Sigmoid colon (tissue), 6 donors: ENCODE measurements at regions not wholly inside any gene's neighbourhood (a gene's known extent, or its start where the extent isn't known, plus 50 kb on each side); places are given as distances from the start of the nearest gene placed in this dataset.

Experiments used
- DNase-seq: peaks from one replicate; pipeline ENCODE4 v3.0.0-alpha.2; 2019
- H3K27ac ChIP-seq, 4 donors: fragments of 200-600 bp; sonication (generic); one replicate each; pipeline ENCODE4 v1.5.1; 2016 to 2019; ENCODE audit warnings: mild to moderate bottlenecking in 1 of 4
- H3K27me3 ChIP-seq, 3 donors: fragments of 200-600 bp; sonication (generic); one replicate each; pipeline ENCODE4 v1.5.1; 2019; ENCODE audit warnings: mild to moderate bottlenecking in 1 of 3
- H3K36me3 ChIP-seq, 4 donors: fragments of 200-600 bp; sonication (generic); one replicate each; pipeline ENCODE4 v1.5.1; 2016 to 2019
- H3K4me1 ChIP-seq, 4 donors: fragments of 200-600 bp; sonication (generic); one replicate each; pipeline ENCODE4 v1.5.1; 2017 to 2019
- H3K4me3 ChIP-seq, 4 donors: fragments of 200-600 bp; sonication (generic); one replicate each; pipeline ENCODE4 v1.5.1; 2017 to 2019; ENCODE audit warnings: mild to moderate bottlenecking in 2 of 4, moderate library complexity in 1 of 4
- H3K9me3 ChIP-seq, 4 donors: fragments of 200-600 bp in 3 of 4; sonication (generic) in 3 of 4; one replicate each; pipeline versions ENCODE4 v1.5.1 to v1.6.1; 2013 to 2019
- CTCF ChIP-seq, 4 experiments: fragments of 450-650 bp in 3 of 4; fragments of 200-600 bp in 1 of 4; IDR thresholded peaks; one replicate each; pipeline ENCODE4 v1.5.1; 2016 to 2019; ENCODE audit warnings: antibody characterized with exemption in 4 of 4, mild to moderate bottlenecking in 3 of 4, moderate library complexity in 2 of 4
- EP300 ChIP-seq, 4 donors: sonication (generic); formaldehyde crosslinking; IDR thresholded peaks; one replicate each; pipeline ENCODE4 v1.6.1; 2017; ENCODE audit warnings: antibody characterized with exemption in 4 of 4
- POLR2A ChIP-seq, 2 donors: fragments of 450-650 bp; IDR thresholded peaks; one replicate each; pipeline ENCODE4 v1.6.1; 2016; ENCODE audit warnings: antibody characterized with exemption in 2 of 2, mild to moderate bottlenecking in 2 of 2, moderate library complexity in 2 of 2
- POLR2AphosphoS5 ChIP-seq, 4 donors: sonication (generic); formaldehyde crosslinking; IDR thresholded peaks; one replicate each; pipeline ENCODE4 v1.6.1; 2017; ENCODE audit warnings: antibody characterized with exemption in 4 of 4
- WGBS, 2 donors: extraction: QIAGEN DNeasy Blood & Tissue Kit; methylation state at CpG; one replicate each; pipeline ENCODE4 v1.1.7; 2013; 5-methylcytosine and 5-hydroxymethylcytosine counted together
- intact Hi-C: fragments of 100-400 bp; cut with DNase I; formaldehyde crosslinking; loops from one replicate; pipeline ENCODE4 v1.15.1; 2023
- donor health status: healthy with polysubstance abuse.
- donor health status: healthy.

- TF ChIP-seq POLR2A (IDR thresholded peaks at IDR 0.05): no peak
- H3K27ac ChIP-seq: no peak overlapping the region
- peaks cover 0 to 19% (median 17%) of the 10 kb centered on the region in 4 donors for H3K4me1 ChIP-seq
- no peaks in the 10 kb centered on the region for H3K27me3 ChIP-seq
- 85 to 91% methylated on average over 1 of the region's 1 CpG for WGBS, 2 donors
- no peaks in the 10 kb centered on the region for H3K36me3 ChIP-seq
- intact Hi-C loops: loop anchor here (5.0 kb wide), 1 partner anchor 44 kb away; no protein-coding TSS in a partner anchor
- no peak overlapping the region for H3K4me3 ChIP-seq
- H3K9me3 ChIP-seq: no peaks in the 10 kb centered on the region
- no peak for DNase-seq
Observed at GRCh38 chr11:128407962-128408361, 179.4 kb downstream of the ETS1 start.

- peak overlapping the region in 3 of 4 donors; percentile 41 to 61 (median 56) for H3K27ac ChIP-seq
- no peaks in the 10 kb centered on the region for H3K27me3 ChIP-seq
- H3K9me3 ChIP-seq: no peaks in the 10 kb centered on the region
- no peak for TF ChIP-seq CTCF (IDR thresholded peaks at IDR 0.05)
- no peak for TF ChIP-seq POLR2A (IDR thresholded peaks at IDR 0.05)
- peak in 2 of 4 donors; percentile 16 to 35 for TF ChIP-seq POLR2AphosphoS5 (IDR thresholded peaks at IDR 0.05)
- WGBS, 2 donors: 74 to 79% methylated on average over 8 of the region's 8 CpGs
- DNase-seq: no peak
- peaks cover 0 to 30% (median 27%) of the 10 kb centered on the region in 4 donors for H3K4me1 ChIP-seq
- no peaks in the 10 kb centered on the region for H3K36me3 ChIP-seq
- H3K4me3 ChIP-seq: no peak overlapping the region
- intact Hi-C loops: loop anchor here (5.0 kb wide), 1 partner anchor 46 kb away; no protein-coding TSS in a partner anchor
Observed at GRCh38 chr11:128405714-128406662, 181.4 kb downstream of the ETS1 start.

- intact Hi-C loops: loop anchor here (5.0 kb wide), 1 partner anchor 47 kb away; no protein-coding TSS in a partner anchor
Observed at GRCh38 chr11:128405112-128405511, 182.2 kb downstream of the ETS1 start.

GRCh38 chr11:128404437-128404836 is 182.9 kb downstream of the ETS1 start:
- H3K4me3 ChIP-seq: no peak overlapping the region
- H3K27me3 ChIP-seq: no peaks in the 10 kb centered on the region
- intact Hi-C loops: loop anchor here (5.0 kb wide), 2 partner anchors 98 to 118 kb away; no protein-coding TSS in a partner anchor
- peaks cover 0 to 43% (median 40%) of the 10 kb centered on the region in 4 donors for H3K4me1 ChIP-seq
- H3K36me3 ChIP-seq: no peaks in the 10 kb centered on the region
- H3K9me3 ChIP-seq: no peaks in the 10 kb centered on the region
- no peak overlapping the region for H3K27ac ChIP-seq
- 89 to 99% methylated on average over 1 of the region's 1 CpG for WGBS, 2 donors
- DNase-seq: no peak
- no peak for TF ChIP-seq POLR2AphosphoS5 (IDR thresholded peaks at IDR 0.05)
- no peak for TF ChIP-seq CTCF (IDR thresholded peaks at IDR 0.05)

More at GRCh38 chr11:128405112-128405511, 182.2 kb downstream of the ETS1 start:
- 85 to 89% methylated on average over 1 of the region's 1 CpG for WGBS, 2 donors
- H3K36me3 ChIP-seq: no peaks in the 10 kb centered on the region
- no peak for TF ChIP-seq POLR2A (IDR thresholded peaks at IDR 0.05)
- TF ChIP-seq POLR2AphosphoS5 (IDR thresholded peaks at IDR 0.05): no peak
- no peak for TF ChIP-seq CTCF (IDR thresholded peaks at IDR 0.05)
- TF ChIP-seq EP300 (IDR thresholded peaks at IDR 0.05): no peak
- no peaks in the 10 kb centered on the region for H3K9me3 ChIP-seq
- peaks cover 0 to 36% (median 34%) of the 10 kb centered on the region in 4 donors for H3K4me1 ChIP-seq
- DNase-seq: no peak
- no peak overlapping the region for H3K4me3 ChIP-seq
- no peaks in the 10 kb centered on the region for H3K27me3 ChIP-seq
- peak overlapping the region in 1 of 4 donors; percentile 41 for H3K27ac ChIP-seq
